GM12878 (cell line): ENCODE measurements at regions not wholly inside any gene's neighbourhood (a gene's known extent, or its start where the extent isn't known, plus 50 kb on each side); places are given as distances from the start of the nearest gene placed in this dataset.
A peak's percentile ranks its signal among the peaks of the same experiment; 100 is the strongest.

Experiments used
- ATAC-seq: fragments of 200-7000 bp; cut with Tn5 transposase; 3 replicates; pipeline ENCODE4 v1.9.1; 2020; ENCODE audit warnings: mild to moderate bottlenecking, moderate library complexity
- BruUV-seq: library from RNA; stranded (reverse); fragments of 400-500 nt; replicated peaks from 2 replicates; lab custom pipeline; 2021; lab: Mats Ljungman, UMichigan
- CTCF ChIA-PET: fragments of 300-600 bp; sonication (Branson Sonifier 250); formaldehyde crosslinking; extraction: SDS; loops from one replicate; lab custom pipeline; 2021; ENCODE audit warnings: inconsistent platforms; lab: Yijun Ruan, JAX
- POLR2A ChIA-PET: fragments of 350-600 bp; formaldehyde crosslinking; extraction: SDS; loops from one replicate; lab custom pipeline; 2021; ENCODE audit warnings: inconsistent platforms; lab: Charles Lee
- RAD21 ChIA-PET: fragments of 300-600 bp; sonication (Branson Sonifier 250); formaldehyde crosslinking; loops from one replicate; lab custom pipeline; 2023; ENCODE audit warnings: antibody characterized with exemption; ENCODE audit not compliant: unreplicated experiment; lab: Charles Lee
- SMC1A ChIA-PET: fragments of 300-600 bp; sonication (Branson Sonifier 250); formaldehyde crosslinking; loops from one replicate; lab custom pipeline; 2023; ENCODE audit not compliant: unreplicated experiment, uncharacterized antibody; lab: Charles Lee
- DNase-seq: peaks from one replicate; pipeline ENCODE4 v3.0.0-alpha.2; 2011; ENCODE audit warnings: low read depth, low spot score
- FAIRE-seq: peaks from 3 replicates; lab custom pipeline; 2011; peaks lifted over from hg19 to GRCh38; lab: Jason Lieb, UNC
- H2AFZ ChIP-seq: 2 replicates; pipeline ENCODE4 v1.6.0; 2011; ENCODE audit warnings: low read depth, low read length, control low read depth; ENCODE audit not compliant: control insufficient read depth
- H3K27ac ChIP-seq: 2 replicates; pipeline ENCODE4 v1.5.1; 2011; ENCODE audit warnings: control low read depth; ENCODE audit not compliant: control insufficient read depth, insufficient read depth
- H3K27me3 ChIP-seq, 2 experiments: replicated peaks in 1 of 2; 2 replicates each; pipeline versions ENCODE4 v1.6.0 to v1.6.1; 2011; ENCODE audit warnings: low read length in 1 of 2; ENCODE audit not compliant: control insufficient read depth in 2 of 2, insufficient read depth in 2 of 2
- H3K36me3 ChIP-seq, 2 experiments: 2 replicates each; pipeline ENCODE4 v1.5.1; 2011; ENCODE audit warnings: low read length in 1 of 2; ENCODE audit not compliant: control insufficient read depth in 2 of 2, insufficient read depth in 2 of 2
- H3K4me1 ChIP-seq: 2 replicates; pipeline ENCODE4 v1.6.1; 2011; ENCODE audit warnings: mild to moderate bottlenecking, low read length, moderate library complexity, mixed read lengths; ENCODE audit not compliant: control insufficient read depth, insufficient read depth
- H3K4me2 ChIP-seq: 2 replicates; pipeline ENCODE4 v1.6.0; 2011; ENCODE audit warnings: control low read depth; ENCODE audit not compliant: control insufficient read depth, insufficient read depth
- H3K4me3 ChIP-seq: fragments of 200-600 bp; sonication (generic); 2 replicates; pipeline ENCODE4 v1.5.1; 2016
- H3K79me2 ChIP-seq: 2 replicates; pipeline ENCODE4 v1.6.0; 2011; ENCODE audit warnings: low read length; ENCODE audit not compliant: control insufficient read depth, insufficient read depth
- H3K9ac ChIP-seq: 2 replicates; pipeline ENCODE4 v1.8.0; 2011; ENCODE audit warnings: low read length, control low read depth, mixed read lengths; ENCODE audit not compliant: control insufficient read depth, insufficient read depth
- H3K9me3 ChIP-seq: replicated peaks from 3 replicates; pipeline ENCODE4 v1.5.1; 2011; ENCODE audit warnings: mild to moderate bottlenecking, low read length; ENCODE audit not compliant: control insufficient read depth, insufficient read depth
- H4K20me1 ChIP-seq: 2 replicates; pipeline ENCODE4 v1.6.0; 2011; ENCODE audit not compliant: control insufficient read depth, insufficient read depth
- BCL11A ChIP-seq: IDR thresholded peaks from 2 replicates; pipeline ENCODE4 v1.6.1; 2011; ENCODE audit warnings: low read depth, low read length
- CREB1 ChIP-seq: IDR thresholded peaks from 2 replicates; pipeline ENCODE4 v1.6.1; 2012; ENCODE audit warnings: low read depth, mild to moderate bottlenecking, inconsistent platforms
- DPF2 ChIP-seq: fragments of 450-650 bp; IDR thresholded peaks from 2 replicates; pipeline ENCODE4 v1.6.1; 2017; ENCODE audit warnings: mild to moderate bottlenecking
- EP300 ChIP-seq, 2 experiments: fragments of 150-350 bp in 1 of 2; IDR thresholded peaks; 2 replicates each; pipeline ENCODE4 v1.6.1; 2011 to 2012; ENCODE audit warnings: low read depth in 2 of 2, low read length in 2 of 2, borderline replicate concordance in 1 of 2, improper control_type of control experiment in 1 of 2, inconsistent platforms in 1 of 2; ENCODE audit not compliant: control insufficient read depth in 1 of 2
- GABPA ChIP-seq: IDR thresholded peaks from 2 replicates; pipeline ENCODE4 v1.6.1; 2014; ENCODE audit warnings: antibody characterized with exemption, low read depth, mild to moderate bottlenecking, inconsistent platforms
- IRF4 ChIP-seq: IDR thresholded peaks from 2 replicates; pipeline ENCODE4 v1.6.1; 2011; ENCODE audit warnings: low read depth, low read length
- KLF5 ChIP-seq: fragments of 450-650 bp; IDR thresholded peaks from 2 replicates; pipeline ENCODE4 v1.6.1; 2014; ENCODE audit warnings: mild to moderate bottlenecking; ENCODE audit not compliant: partially characterized antibody
- MAX ChIP-seq: IDR thresholded peaks from 2 replicates; pipeline ENCODE4 v1.6.1; 2012; ENCODE audit warnings: low read depth, low read length, improper control_type of control experiment
- POLR2AphosphoS2 ChIP-seq: IDR thresholded peaks from 2 replicates; pipeline ENCODE4 v1.6.1; 2011; ENCODE audit warnings: low read depth, mild to moderate bottlenecking, low read length, improper control_type of control experiment, moderate library complexity
- REST ChIP-seq: IDR thresholded peaks from 2 replicates; pipeline ENCODE4 v1.6.1; 2012; ENCODE audit warnings: mild to moderate bottlenecking, low read depth, low read length
- SUZ12 ChIP-seq: fragments of 200-600 bp; sonication (generic); IDR thresholded peaks from one replicate; pipeline ENCODE4 v1.6.1; 2018; ENCODE audit warnings: antibody characterized with exemption, mild to moderate bottlenecking; ENCODE audit not compliant: unreplicated experiment
- TCF12 ChIP-seq: IDR thresholded peaks from 2 replicates; pipeline ENCODE4 v1.6.1; 2011; ENCODE audit warnings: low read depth, mild to moderate bottlenecking, low read length
- ZNF207 ChIP-seq: fragments of 450-650 bp; IDR thresholded peaks from 2 replicates; pipeline ENCODE4 v1.6.1; 2014; ENCODE audit warnings: antibody characterized with exemption, mild to moderate bottlenecking, borderline replicate concordance
- WGBS: methylation state at CpG from one replicate; pipeline ENCODE4 v1.1.6; 2016; ENCODE audit warnings: low lambda C conversion rate; ENCODE audit not compliant: insufficient replicate concordance, insufficient coverage; ENCODE audit errors: missing lambda C conversion rate; 5-methylcytosine and 5-hydroxymethylcytosine counted together
- in situ Hi-C: fragments of 300-500 bp; cut with MboI; formaldehyde crosslinking; loops from 9 replicates; pipeline ENCODE4 v1.14.3; 2018; ENCODE audit warnings: mixed read lengths
- intact Hi-C: fragments of 100-400 bp; cut with micrococcal nuclease; formaldehyde crosslinking; loops from one replicate; pipeline ENCODE4 v1.14.2; 2022; ENCODE audit not compliant: unreplicated experiment

- TF ChIP-seq MAX (no peak), IRF4 (peak; percentile 58; the same call in 1 of the 2 replicates), EP300 (IDR thresholded peaks at IDR 0.05; ENCODE audit: borderline replicate concordance in 1 of 2, control insufficient read depth in 1 of 2, low read depth in 2 of 2, low read length in 2 of 2) (no peak), TCF12 (no peak), REST (no peak), KLF5 (no peak), GABPA (no peak), ZNF207 (no peak)
These were observed 242.0 kb downstream of the NEDD1 start (continued) for GRCh38 chr12:97148941-97149559.

GRCh38 chr12:97151481-97151880 lies 244.4 kb downstream of the NEDD1 start:
- Histone ChIP-seq H3K36me3 (no peaks in the 10 kb centered on the region), H3K4me3 (no peak overlapping the region), H3K9me3 (no peaks in the 10 kb centered on the region), H3K4me1 (no peaks in the 10 kb centered on the region), H2AFZ (no peak overlapping the region), H3K9ac (no peak overlapping the region), H4K20me1 (no peaks in the 10 kb centered on the region), H3K79me2 (no peaks in the 10 kb centered on the region), H3K4me2 (no peak overlapping the region), H3K27ac (no peak overlapping the region), H3K27me3 (no peaks in the 10 kb centered on the region; a peak in 1 of 4 replicates)
- intact Hi-C loops (no loop called here), in situ Hi-C loops (no loop called here)
- ChIA-PET RAD21 (interaction anchor here (1.0 kb wide), 1 partner anchor 1181 kb away, joined by 4 read pairs; no protein-coding TSS in a partner anchor), CTCF (interaction anchor here (1.0 to 4.7 kb wide), 3 partner anchors 252 to 1245 kb away, joined by 3 to 52 read pairs (median 4); no protein-coding TSS in a partner anchor), POLR2A (no interaction called here), SMC1A (interaction anchor here (1.1 kb wide), 1 partner anchor 16 kb away, joined by 3 read pairs; no protein-coding TSS in a partner anchor)
- no TSS peak for BruUV-seq
- no peak for DNase-seq
- no peak for FAIRE-seq
- ATAC-seq, result no peak
- 50% methylated on average over 1 of the region's 1 CpG for WGBS
- TF ChIP-seq CREB1 (no peak), POLR2AphosphoS2 (no peak), SUZ12 (no peak), BCL11A (no peak), DPF2 (no peak)
